Testis (tissue), 2 donors: ENCODE measurements at regions not wholly inside any gene's neighbourhood (a gene's known extent, or its start where the extent isn't known, plus 50 kb on each side); places are given as distances from the start of the nearest gene placed in this dataset.
"Not testable (repeated sequence)": the region's sequence is repeated elsewhere in the genome, so short reads cannot be mapped to it uniquely, and the experiment has no call there.

Experiments
- DNase-seq: peaks from one replicate; pipeline ENCODE4 v3.0.0-alpha.2; 2019
- H3K27ac ChIP-seq, 2 donors: fragments of 200-600 bp; sonication (generic); one replicate each; pipeline ENCODE4 v1.5.1; 2019
- H3K27me3 ChIP-seq: fragments of 200-600 bp; sonication (generic); one replicate; pipeline ENCODE4 v1.5.1; 2019
- H3K36me3 ChIP-seq: fragments of 200-600 bp; sonication (generic); one replicate; pipeline ENCODE4 v1.5.1; 2017; ENCODE audit warnings: low read depth; ENCODE audit errors: missing control alignments
- H3K4me1 ChIP-seq: fragments of 200-600 bp; sonication (generic); one replicate; pipeline ENCODE4 v1.5.1; 2019
- H3K4me3 ChIP-seq, 2 donors: fragments of 200-600 bp; sonication (generic); one replicate each; pipeline ENCODE4 v1.5.1; 2017 to 2019
- H3K9me3 ChIP-seq: fragments of 200-600 bp; sonication (generic); one replicate; pipeline ENCODE4 v1.5.1; 2017
- CTCF ChIP-seq, 3 experiments: fragments of 450-650 bp in 2 of 3; fragments of 200-600 bp in 1 of 3; sonication (generic) in 1 of 3; IDR thresholded peaks; one replicate each; pipeline ENCODE4 v1.5.1; 2016 to 2019; ENCODE audit warnings: antibody characterized with exemption in 3 of 3, mild to moderate bottlenecking in 2 of 3, moderate library complexity in 1 of 3
- POLR2A ChIP-seq: fragments of 450-650 bp; IDR thresholded peaks from one replicate; pipeline ENCODE4 v1.6.1; 2017; ENCODE audit warnings: antibody characterized with exemption, mild to moderate bottlenecking, moderate library complexity
- WGBS, 2 donors: methylation state at CpG; one replicate each; pipeline ENCODE4 v1.1.5; 2018; 5-methylcytosine and 5-hydroxymethylcytosine counted together
- intact Hi-C: fragments of 100-400 bp; cut with DNase I; formaldehyde crosslinking; loops from one replicate; pipeline ENCODE4 v1.15.1; 2023; ENCODE audit warnings: low total_unique reads

DNA sequence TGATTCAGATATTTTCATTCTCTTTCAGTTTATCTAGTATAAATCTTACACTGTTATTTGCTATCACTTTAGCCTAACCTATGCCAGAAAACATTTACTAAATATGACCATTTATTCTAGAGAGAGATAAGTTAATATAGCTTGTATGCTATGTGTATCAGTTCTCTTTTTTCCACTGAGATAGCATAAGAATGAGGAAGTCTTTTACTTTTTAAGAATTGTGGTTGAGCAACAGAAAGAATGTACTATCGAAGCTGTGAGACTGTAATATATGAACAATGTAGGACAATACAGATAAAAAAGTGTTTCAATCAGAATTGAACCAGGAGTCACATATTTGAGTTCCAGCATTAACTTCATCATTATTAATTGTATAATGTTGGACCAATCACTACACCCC is 479.9 kb upstream of the PLXNA2 start:
- no peaks in the 10 kb centered on the region for H3K9me3 ChIP-seq
- TF ChIP-seq POLR2A (no peak), CTCF (IDR thresholded peaks at IDR 0.05) (no peak)
- H3K27me3 ChIP-seq = no peaks in the 10 kb centered on the region
- WGBS, 2 donors = 80 to 94% methylated on average over 1 of the region's 1 CpG
- H3K36me3 ChIP-seq = no peaks in the 10 kb centered on the region
- H3K4me3 ChIP-seq = no peak overlapping the region
- DNase-seq = no peak
- intact Hi-C loops = no loop called here
- H3K4me1 ChIP-seq = no peaks in the 10 kb centered on the region
- H3K27ac ChIP-seq = no peak overlapping the region

DNA sequence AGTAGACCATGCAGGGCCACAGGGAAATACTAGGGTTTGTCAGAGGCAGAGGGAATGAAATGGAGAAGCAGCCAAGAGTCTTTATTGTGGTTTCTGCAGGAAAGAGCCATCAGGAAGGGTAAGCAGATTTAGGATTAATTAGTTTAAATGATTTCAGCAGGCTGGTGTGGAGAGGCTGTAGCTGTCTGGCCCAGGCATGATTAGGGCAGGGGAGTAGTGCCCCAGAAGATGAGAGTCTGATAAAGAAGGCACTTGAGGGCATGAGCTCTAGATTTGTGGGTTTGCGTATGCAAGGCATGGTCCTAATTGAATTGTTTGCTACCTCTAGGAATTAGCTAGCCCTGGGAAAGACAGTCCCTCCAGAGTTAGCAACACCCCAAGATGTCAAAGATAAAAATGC is 484.6 kb upstream of the PLXNA2 start:
- intact Hi-C loops = no loop called here
- TF ChIP-seq POLR2A (no peak), CTCF (IDR thresholded peaks at IDR 0.05) (no peak)
- no peaks in the 10 kb centered on the region for H3K4me1 ChIP-seq
- H3K27me3 ChIP-seq = no peaks in the 10 kb centered on the region
- WGBS, 2 donors = 88 to 93% methylated on average over 1 of the region's 1 CpG
- no peak overlapping the region for H3K4me3 ChIP-seq
- H3K36me3 ChIP-seq = no peaks in the 10 kb centered on the region
- H3K9me3 ChIP-seq = no peaks in the 10 kb centered on the region
- DNase-seq = no peak
- H3K27ac ChIP-seq = no peak overlapping the region

DNA sequence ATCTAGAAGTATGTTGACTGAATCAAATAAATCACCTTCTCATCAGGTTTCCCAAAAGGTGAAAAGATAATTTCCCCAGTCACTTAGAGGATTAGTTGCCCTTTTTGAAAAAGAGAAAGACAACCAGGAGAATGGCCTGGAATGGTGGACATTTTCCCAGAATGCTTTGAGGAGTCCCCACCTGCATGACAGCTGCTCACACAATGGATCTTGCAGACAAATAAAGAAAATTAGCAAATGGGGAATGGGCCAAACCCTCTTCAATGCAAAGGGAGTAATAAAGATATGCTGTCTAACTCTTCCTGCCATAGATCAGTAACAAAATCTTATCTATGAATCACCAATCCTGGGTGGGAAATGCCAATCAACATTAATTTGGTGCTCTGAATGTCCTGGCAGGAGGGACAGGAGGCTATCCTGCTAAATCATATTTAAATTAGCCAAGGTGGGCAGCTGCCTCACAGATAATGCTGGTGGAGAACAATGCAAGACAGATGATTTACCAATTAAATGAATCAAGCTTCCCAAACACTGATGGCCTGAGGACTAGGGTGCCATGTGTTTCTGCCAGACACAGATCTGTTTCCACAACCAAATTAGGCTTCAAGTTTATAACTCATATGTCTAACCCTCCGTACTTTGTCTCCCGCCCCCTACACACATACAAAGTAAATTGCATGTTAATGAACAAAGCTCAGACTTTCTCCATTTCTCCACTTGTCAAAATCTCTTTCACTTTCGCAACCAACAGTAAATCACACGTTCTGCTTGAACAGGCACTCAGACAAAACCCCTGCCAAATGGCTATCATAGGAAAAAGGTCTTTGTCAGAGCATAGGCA is 488.0 kb upstream of the PLXNA2 start:
- intact Hi-C loops = no loop called here
- Histone ChIP-seq H3K36me3 (no peaks in the 10 kb centered on the region), H3K4me1 (no peaks in the 10 kb centered on the region), H3K9me3 (no peaks in the 10 kb centered on the region), H3K27ac (no peak overlapping the region), H3K4me3 (no peak overlapping the region), H3K27me3 (no peaks in the 10 kb centered on the region)
- TF ChIP-seq POLR2A (no peak), CTCF (IDR thresholded peaks at IDR 0.05) (no peak)
- no peak for DNase-seq
- 42 to 48% methylated on average over 4 of the region's 4 CpGs for WGBS, 2 donors

- no peak for DNase-seq
- Histone ChIP-seq H3K4me3 (no peak overlapping the region), H3K36me3 (no peaks in the 10 kb centered on the region), H3K27ac (no peak overlapping the region), H3K27me3 (no peaks in the 10 kb centered on the region), H3K4me1 (no peaks in the 10 kb centered on the region), H3K9me3 (no peaks in the 10 kb centered on the region)
- intact Hi-C loops = no loop called here
- WGBS, 2 donors = 56 to 61% methylated on average over 4 of the region's 4 CpGs
- no peak for TF ChIP-seq CTCF (IDR thresholded peaks at IDR 0.05)
- no peak for TF ChIP-seq POLR2A
Observed at GRCh38 chr1:208737161-208737560, 493.0 kb upstream of the PLXNA2 start.

DNA sequence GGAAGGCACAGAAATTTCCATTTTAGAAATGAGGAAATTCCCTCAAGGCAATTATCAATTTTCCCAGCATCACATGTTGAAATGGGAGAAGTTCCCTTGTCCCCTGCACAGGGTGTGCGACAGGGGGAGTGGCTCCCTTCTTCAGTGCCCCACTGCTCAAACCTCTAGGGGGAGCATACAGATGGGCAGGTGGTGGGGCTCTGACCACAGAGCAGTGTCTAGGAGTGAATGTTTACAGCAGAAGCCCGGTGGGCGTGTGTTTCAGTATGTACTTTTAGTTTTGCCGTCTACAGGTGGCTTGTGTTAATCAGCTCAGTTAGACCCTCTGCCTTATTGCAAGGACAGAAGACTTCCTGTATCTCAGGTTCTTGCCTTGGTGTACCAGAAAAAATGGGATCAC is 493.7 kb upstream of the PLXNA2 start:
- Histone ChIP-seq H3K36me3 (no peaks in the 10 kb centered on the region), H3K9me3 (no peaks in the 10 kb centered on the region), H3K27me3 (no peaks in the 10 kb centered on the region), H3K27ac (no peak overlapping the region), H3K4me1 (no peaks in the 10 kb centered on the region), H3K4me3 (no peak overlapping the region)
- intact Hi-C loops = no loop called here
- TF ChIP-seq CTCF (IDR thresholded peaks at IDR 0.05) (no peak), POLR2A (no peak)
- DNase-seq = no peak
- 94 to 96% methylated on average over 4 of the region's 4 CpGs for WGBS, 2 donors

- intact Hi-C loops, H3K36me3 ChIP-seq, H3K4me3 ChIP-seq, DNase-seq, H3K4me1 ChIP-seq, H3K27ac ChIP-seq, H3K9me3 ChIP-seq, H3K27me3 ChIP-seq: not testable (repeated sequence)
- 70% methylated on average over 20 of the region's 20 CpGs; no CpG with 5 or more reads in 1 of the 2 donors for WGBS, 2 donors
Observed at GRCh38 chr1:208739636-208740035, 495.5 kb upstream of the PLXNA2 start.
